ENCODE measurements at regions not wholly inside any gene's neighbourhood (a gene's known extent, or its start where the extent isn't known, plus 50 kb on each side); places are given as distances from the start of the nearest gene placed in this dataset.

DNA sequence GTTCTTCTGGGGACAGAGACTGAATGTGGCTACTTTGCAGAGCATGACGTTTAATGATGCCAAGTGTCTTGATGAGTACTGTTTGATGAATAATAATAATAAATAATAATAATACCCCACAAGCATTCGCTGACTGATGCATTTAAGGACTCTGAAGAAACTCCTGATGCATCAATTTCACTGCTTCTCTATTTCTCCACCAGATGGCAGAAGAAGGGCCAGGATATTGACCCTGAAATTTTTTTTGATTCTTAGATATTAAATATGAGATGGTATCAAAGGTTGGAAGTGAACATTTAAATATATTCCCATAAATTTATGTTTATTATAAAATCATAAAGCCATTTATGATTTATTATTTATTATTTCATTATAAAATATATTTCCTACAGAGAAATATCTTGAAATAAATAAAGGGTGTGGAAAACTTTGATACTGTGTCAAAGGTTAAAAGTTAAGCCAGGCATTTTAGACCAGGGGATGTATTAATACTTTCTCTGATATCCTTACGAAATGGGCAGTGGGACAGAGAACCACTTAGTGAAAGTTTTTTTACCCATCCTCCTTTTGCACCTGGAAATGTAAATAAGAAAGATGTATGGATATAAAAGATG is 170.9 kb downstream of the LACC1 start:
- Histone ChIP-seq H3K9me3 (ENCODE audit: severe bottlenecking) (no peaks in the 10 kb centered on the region), H3K27ac (no peak overlapping the region), H3K4me3 (ENCODE audit: low read depth, low read length) (no peak overlapping the region), H3K27me3 (ENCODE audit: insufficient read depth, low read depth, severe bottlenecking) (no peaks in the 10 kb centered on the region), H3K36me3 (no peaks in the 10 kb centered on the region)
- TF ChIP-seq, protein P1, sequence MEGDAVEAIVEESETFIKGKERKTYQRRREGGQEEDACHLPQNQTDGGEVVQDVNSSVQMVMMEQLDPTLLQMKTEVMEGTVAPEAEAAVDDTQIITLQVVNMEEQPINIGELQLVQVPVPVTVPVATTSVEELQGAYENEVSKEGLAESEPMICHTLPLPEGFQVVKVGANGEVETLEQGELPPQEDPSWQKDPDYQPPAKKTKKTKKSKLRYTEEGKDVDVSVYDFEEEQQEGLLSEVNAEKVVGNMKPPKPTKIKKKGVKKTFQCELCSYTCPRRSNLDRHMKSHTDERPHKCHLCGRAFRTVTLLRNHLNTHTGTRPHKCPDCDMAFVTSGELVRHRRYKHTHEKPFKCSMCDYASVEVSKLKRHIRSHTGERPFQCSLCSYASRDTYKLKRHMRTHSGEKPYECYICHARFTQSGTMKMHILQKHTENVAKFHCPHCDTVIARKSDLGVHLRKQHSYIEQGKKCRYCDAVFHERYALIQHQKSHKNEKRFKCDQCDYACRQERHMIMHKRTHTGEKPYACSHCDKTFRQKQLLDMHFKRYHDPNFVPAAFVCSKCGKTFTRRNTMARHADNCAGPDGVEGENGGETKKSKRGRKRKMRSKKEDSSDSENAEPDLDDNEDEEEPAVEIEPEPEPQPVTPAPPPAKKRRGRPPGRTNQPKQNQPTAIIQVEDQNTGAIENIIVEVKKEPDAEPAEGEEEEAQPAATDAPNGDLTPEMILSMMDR (IDR thresholded peaks at IDR 0.05; ENCODE audit: low read depth, low read length): no peak
- no peak for DNase-seq

DNA sequence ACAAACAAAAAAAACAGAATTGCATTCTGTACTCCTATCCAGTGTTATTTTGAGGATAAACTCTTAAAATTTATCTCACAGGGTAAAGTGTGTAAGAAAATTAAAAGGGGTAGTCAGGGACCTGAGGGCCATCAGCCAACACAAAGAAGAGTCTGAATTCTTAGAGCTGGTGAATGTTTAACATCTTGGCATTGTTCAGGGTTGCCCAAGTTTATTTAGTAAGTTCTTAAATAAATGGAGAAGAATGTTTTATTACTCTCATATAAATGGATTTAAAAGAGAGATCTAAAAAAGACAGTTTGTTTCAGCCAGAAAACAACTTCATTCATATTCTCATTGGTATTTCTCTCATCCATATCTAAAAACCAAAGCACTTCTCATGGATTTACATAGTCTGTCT is 171.7 kb downstream of the LACC1 start:
- no peak for DNase-seq
- TF ChIP-seq, protein P1 (IDR thresholded peaks at IDR 0.05; ENCODE audit: low read depth, low read length): no peak
- Histone ChIP-seq H3K27ac (no peak overlapping the region), H3K36me3 (no peaks in the 10 kb centered on the region), H3K27me3 (ENCODE audit: insufficient read depth, low read depth, severe bottlenecking) (no peaks in the 10 kb centered on the region), H3K4me3 (ENCODE audit: low read depth, low read length) (no peak overlapping the region), H3K9me3 (ENCODE audit: severe bottlenecking) (no peaks in the 10 kb centered on the region)

DNA sequence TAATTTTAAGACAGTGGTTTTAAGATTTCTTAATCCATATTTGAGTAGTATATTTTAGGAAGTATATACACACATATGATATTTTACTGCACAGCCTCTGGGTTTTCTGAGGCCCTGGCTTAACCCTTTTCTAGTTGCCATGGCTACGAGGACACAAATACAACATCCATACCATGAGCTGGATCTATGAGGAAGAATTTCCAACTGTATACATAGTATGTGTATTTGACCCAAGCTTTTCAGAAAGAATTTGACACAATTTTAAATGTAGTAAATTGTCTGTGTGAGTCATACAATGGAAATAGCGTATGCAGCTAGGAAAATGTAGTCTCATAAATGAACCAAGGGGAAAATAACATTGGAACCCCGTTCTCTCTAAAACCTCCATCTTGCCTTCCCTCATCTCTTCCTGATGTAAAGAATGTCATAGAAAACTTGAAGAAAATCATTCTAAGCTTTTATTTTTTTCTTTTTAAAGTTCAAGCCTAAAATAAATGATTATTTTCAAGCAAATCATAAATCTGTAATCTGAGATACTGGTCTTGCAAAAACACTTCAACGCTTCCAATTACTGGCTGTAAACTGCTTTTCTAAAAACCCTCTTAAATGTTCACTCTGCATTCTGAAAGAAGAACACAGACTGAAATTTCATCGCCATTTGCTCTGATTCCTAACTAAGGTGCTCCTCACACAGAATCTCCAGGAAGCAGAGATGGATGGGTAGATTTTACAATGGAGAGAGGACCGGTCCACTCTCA is 172.4 kb downstream of the LACC1 start:
- Histone ChIP-seq H3K4me3 (ENCODE audit: low read depth, low read length) (no peak overlapping the region), H3K36me3 (no peaks in the 10 kb centered on the region), H3K27ac (no peak overlapping the region), H3K9me3 (ENCODE audit: severe bottlenecking) (no peaks in the 10 kb centered on the region), H3K27me3 (ENCODE audit: insufficient read depth, low read depth, severe bottlenecking) (no peaks in the 10 kb centered on the region)
- TF ChIP-seq, protein P1 (IDR thresholded peaks at IDR 0.05; ENCODE audit: low read depth, low read length): no peak
- no peak for DNase-seq

DNA sequence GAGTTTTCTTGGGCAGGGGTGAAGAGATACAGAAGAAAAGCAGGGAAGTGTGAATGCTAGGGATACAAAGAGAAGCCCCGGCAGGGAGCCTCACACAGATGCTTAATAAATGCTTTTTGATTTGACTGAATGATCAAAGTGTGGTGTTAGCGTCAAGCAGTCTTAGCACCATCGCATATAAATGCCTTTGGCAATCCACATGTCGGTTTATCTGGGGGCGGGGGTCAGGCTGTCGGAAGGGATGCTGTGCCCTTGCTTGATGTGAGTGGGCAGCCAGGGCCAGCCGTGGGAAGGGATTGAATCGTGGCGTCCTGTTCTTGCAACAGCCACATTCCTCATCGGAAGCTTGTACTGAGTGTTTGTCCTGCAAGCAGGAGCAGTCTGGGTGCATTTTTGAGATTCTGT is 173.1 kb downstream of the LACC1 start:
- H3K9me3 ChIP-seq (ENCODE audit: severe bottlenecking): no peaks in the 10 kb centered on the region
- TF ChIP-seq, protein P1 (IDR thresholded peaks at IDR 0.05; ENCODE audit: low read depth, low read length): no peak
- H3K27ac ChIP-seq: no peak overlapping the region
- H3K27me3 ChIP-seq (ENCODE audit: insufficient read depth, low read depth, severe bottlenecking): no peaks in the 10 kb centered on the region
- DNase-seq: no peak
- no peak overlapping the region for H3K4me3 ChIP-seq (ENCODE audit: low read depth, low read length)
- H3K36me3 ChIP-seq: no peaks in the 10 kb centered on the region

DNA sequence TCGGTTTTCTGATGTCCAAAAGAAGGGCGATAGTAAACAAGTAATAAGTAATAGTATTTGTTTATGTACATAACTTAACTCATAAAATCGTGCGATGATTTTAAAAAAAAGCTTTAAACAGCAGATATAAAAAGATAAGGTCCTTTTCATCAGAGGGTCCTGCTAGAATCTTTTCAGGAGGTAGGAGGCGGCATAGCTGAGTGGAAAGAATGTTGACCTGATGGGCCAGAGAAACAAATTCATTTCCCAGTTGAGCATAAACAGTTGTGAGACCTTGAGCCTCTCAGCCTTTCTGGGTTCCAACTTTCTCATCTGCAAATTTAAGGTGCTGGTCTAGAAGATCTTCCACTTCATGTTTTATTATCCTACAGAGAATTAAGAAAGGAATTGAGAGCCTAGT is 173.5 kb downstream of the LACC1 start:
- H3K27me3 ChIP-seq (ENCODE audit: insufficient read depth, low read depth, severe bottlenecking): no peaks in the 10 kb centered on the region
- no peak for DNase-seq
- H3K9me3 ChIP-seq (ENCODE audit: severe bottlenecking): no peaks in the 10 kb centered on the region
- H3K36me3 ChIP-seq: no peaks in the 10 kb centered on the region
- no peak overlapping the region for H3K4me3 ChIP-seq (ENCODE audit: low read depth, low read length)
- H3K27ac ChIP-seq: no peak overlapping the region
- TF ChIP-seq, protein P1 (IDR thresholded peaks at IDR 0.05; ENCODE audit: low read depth, low read length): no peak

Measured in WERI-Rb-1 (cell line).